ENCODE measurements at regions not wholly inside any gene's neighbourhood (a gene's known extent, or its start where the extent isn't known, plus 50 kb on each side); places are given as distances from the start of the nearest gene placed in this dataset.

DNA sequence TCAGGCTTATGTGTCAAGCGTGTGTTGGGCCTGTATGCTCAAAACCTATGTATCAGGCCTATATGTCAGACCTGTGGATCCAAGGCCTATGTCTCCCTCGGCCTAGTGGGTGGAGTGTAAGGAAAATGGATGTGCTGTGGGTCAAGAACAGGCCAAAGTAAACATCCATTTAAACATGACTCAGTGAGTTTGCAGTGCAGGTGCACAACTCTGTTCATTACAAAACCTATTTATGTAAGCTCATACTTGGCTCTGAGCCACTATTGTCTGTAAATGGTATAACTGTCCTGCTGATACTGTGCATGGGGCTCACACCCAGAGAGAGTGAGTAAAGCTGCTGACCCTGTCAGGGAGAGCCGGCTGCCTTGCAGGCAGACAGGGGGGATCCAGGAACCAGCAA, 249.7 kb upstream of the AVPR1A start:
- Histone ChIP-seq H3K27me3 (no peaks in the 10 kb centered on the region), H3K36me3 (no peaks in the 10 kb centered on the region), H3K27ac (no peak overlapping the region), H3K4me1 (ENCODE audit: insufficient read depth) (no peaks in the 10 kb centered on the region), H3K4me3 (no peak overlapping the region), H3K9me3 (no peaks in the 10 kb centered on the region)
- intact Hi-C loops (cut with DNase I): no loop called here
- DNase-seq: no peak
- WGBS, 3 donors: 63 to 69% (median 69%) methylated on average over 3 of the region's 3 CpGs
- TF ChIP-seq POLR2A (IDR thresholded peaks at IDR 0.05) (no peak), EP300 (IDR thresholded peaks at IDR 0.05) (no peak)
- TF ChIP-seq, protein P1, sequence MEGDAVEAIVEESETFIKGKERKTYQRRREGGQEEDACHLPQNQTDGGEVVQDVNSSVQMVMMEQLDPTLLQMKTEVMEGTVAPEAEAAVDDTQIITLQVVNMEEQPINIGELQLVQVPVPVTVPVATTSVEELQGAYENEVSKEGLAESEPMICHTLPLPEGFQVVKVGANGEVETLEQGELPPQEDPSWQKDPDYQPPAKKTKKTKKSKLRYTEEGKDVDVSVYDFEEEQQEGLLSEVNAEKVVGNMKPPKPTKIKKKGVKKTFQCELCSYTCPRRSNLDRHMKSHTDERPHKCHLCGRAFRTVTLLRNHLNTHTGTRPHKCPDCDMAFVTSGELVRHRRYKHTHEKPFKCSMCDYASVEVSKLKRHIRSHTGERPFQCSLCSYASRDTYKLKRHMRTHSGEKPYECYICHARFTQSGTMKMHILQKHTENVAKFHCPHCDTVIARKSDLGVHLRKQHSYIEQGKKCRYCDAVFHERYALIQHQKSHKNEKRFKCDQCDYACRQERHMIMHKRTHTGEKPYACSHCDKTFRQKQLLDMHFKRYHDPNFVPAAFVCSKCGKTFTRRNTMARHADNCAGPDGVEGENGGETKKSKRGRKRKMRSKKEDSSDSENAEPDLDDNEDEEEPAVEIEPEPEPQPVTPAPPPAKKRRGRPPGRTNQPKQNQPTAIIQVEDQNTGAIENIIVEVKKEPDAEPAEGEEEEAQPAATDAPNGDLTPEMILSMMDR (IDR thresholded peaks at IDR 0.05): no peak

DNA sequence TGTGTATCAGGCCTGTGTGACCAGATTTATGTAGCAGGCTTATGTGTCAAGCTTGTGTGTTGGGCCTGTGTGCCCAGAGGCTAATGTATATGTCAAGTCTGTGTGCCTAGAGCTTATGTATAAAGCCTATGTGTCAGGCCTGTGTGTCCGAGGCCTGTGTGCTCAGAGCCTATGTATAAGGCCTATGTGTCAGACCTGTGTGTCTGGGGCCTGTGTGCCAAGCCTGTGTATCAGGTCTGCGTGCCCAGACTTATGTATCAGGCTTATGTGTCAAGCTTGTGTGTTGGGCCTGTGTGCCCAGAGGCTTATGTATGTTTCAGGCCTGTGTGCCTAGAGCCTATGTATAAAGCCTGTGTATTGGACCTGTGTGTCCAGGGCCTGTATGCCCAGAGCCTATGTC, 249.3 kb upstream of the AVPR1A start:
- intact Hi-C loops (cut with DNase I): no loop called here
- 91 to 96% (median 92%) methylated on average over 2 of the region's 2 CpGs for WGBS, 3 donors
- H3K36me3 ChIP-seq: no peaks in the 10 kb centered on the region

DNA sequence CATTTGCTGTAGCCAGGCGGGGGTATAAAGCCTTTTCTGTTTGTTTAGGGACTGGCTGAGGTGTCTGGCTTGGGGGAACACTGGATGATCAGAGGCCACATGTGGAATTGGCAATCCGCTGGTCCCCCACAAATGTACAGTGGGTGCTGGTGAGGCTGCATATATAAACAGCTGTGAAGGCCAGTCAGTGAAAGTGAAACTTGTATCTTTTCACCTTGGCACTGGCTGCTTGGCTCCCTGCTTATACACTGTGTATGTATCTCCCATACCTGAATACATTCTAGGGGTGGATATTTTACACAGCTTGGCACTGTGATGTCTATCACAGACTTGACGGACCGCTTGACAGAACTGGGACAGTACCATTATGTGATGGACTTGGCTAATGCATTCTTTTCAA, 246.8 kb upstream of the AVPR1A start:
- TF ChIP-seq EP300 (IDR thresholded peaks at IDR 0.05) (no peak), POLR2A (IDR thresholded peaks at IDR 0.05) (no peak)
- TF ChIP-seq, protein P1 (IDR thresholded peaks at IDR 0.05): no peak
- intact Hi-C loops (cut with DNase I): no loop called here
- Histone ChIP-seq H3K36me3 (no peaks in the 10 kb centered on the region), H3K4me1 (ENCODE audit: insufficient read depth) (no peaks in the 10 kb centered on the region), H3K27me3 (no peaks in the 10 kb centered on the region), H3K27ac (no peak overlapping the region), H3K9me3 (no peaks in the 10 kb centered on the region), H3K4me3 (no peak overlapping the region)
- WGBS, 3 donors: 93% methylated on average over 4 of the region's 4 CpGs
- DNase-seq: no peak

More for the DNA sequence above, 249.3 kb upstream of the AVPR1A start:
- no peaks in the 10 kb centered on the region for H3K9me3 ChIP-seq
- no peaks in the 10 kb centered on the region for H3K4me1 ChIP-seq (ENCODE audit: insufficient read depth)
- H3K27me3 ChIP-seq: no peaks in the 10 kb centered on the region
- no peak overlapping the region for H3K4me3 ChIP-seq
- DNase-seq: no peak
- no peak overlapping the region for H3K27ac ChIP-seq
- no peak for TF ChIP-seq EP300 (IDR thresholded peaks at IDR 0.05)
- TF ChIP-seq POLR2A (IDR thresholded peaks at IDR 0.05): no peak
- TF ChIP-seq, protein P1 (IDR thresholded peaks at IDR 0.05): no peak

DNA sequence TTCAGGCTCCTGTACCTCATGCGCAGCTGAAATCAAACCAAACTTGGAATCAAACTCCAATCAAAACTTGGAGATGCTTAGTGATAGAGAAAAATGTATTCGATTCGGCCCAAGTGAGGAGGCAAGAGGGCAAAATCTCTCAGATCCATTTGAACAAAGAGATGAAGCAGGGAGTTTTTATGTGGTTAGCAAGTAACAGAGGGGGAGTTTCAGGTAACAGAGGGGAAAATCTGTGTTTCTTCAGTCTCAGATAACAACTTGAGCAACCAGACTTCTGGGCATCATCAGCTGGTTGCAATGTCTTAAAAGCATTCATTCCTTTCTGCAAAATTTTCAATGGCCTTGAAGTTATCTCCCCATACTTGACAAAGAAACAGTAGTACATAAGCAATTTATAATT, 245.1 kb upstream of the AVPR1A start:
- H3K4me3 ChIP-seq: no peak overlapping the region
- H3K27ac ChIP-seq: no peak overlapping the region
- H3K9me3 ChIP-seq: no peaks in the 10 kb centered on the region
- TF ChIP-seq POLR2A (IDR thresholded peaks at IDR 0.05): no peak
- TF ChIP-seq EP300 (IDR thresholded peaks at IDR 0.05): no peak
- TF ChIP-seq, protein P1 (IDR thresholded peaks at IDR 0.05): no peak
- intact Hi-C loops (cut with DNase I): no loop called here
- no peaks in the 10 kb centered on the region for H3K27me3 ChIP-seq
- 51 to 73% (median 57%) methylated on average over 3 of the region's 3 CpGs for WGBS, 3 donors
- no peaks in the 10 kb centered on the region for H3K36me3 ChIP-seq
- no peaks in the 10 kb centered on the region for H3K4me1 ChIP-seq (ENCODE audit: insufficient read depth)
- DNase-seq: no peak

DNA sequence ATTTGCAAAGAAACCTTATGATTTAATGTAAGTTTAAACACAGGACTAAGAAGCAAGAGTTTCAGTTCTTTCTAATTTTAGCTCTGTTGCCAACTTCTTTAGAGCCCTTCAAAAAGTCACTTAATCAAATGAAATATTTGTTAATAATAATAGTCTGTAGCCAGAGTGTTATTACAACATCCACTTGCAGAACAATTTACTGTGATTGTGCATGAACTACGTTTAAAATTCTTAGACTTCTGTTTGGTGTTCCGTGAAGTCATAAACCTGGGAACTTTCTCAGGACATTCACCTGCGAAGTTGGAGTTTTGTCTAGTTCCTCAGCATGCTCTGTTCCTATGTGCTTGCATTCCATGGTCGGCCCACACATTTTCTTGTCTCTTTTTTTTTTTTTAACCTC, 244.0 kb upstream of the AVPR1A start:
- Histone ChIP-seq H3K27me3 (no peaks in the 10 kb centered on the region), H3K27ac (no peak overlapping the region), H3K9me3 (no peaks in the 10 kb centered on the region), H3K36me3 (no peaks in the 10 kb centered on the region), H3K4me3 (no peak overlapping the region), H3K4me1 (ENCODE audit: insufficient read depth) (no peaks in the 10 kb centered on the region)
- 60 to 64% (median 63%) methylated on average over 4 of the region's 4 CpGs for WGBS, 3 donors
- intact Hi-C loops (cut with DNase I): no loop called here
- TF ChIP-seq EP300 (IDR thresholded peaks at IDR 0.05) (no peak), POLR2A (IDR thresholded peaks at IDR 0.05) (no peak)
- TF ChIP-seq, protein P1 (IDR thresholded peaks at IDR 0.05): no peak
- no peak for DNase-seq
